ENCODE measurements at regions not wholly inside any gene's neighbourhood (a gene's known extent, or its start where the extent isn't known, plus 50 kb on each side); places are given as distances from the start of the nearest gene placed in this dataset.

DNA sequence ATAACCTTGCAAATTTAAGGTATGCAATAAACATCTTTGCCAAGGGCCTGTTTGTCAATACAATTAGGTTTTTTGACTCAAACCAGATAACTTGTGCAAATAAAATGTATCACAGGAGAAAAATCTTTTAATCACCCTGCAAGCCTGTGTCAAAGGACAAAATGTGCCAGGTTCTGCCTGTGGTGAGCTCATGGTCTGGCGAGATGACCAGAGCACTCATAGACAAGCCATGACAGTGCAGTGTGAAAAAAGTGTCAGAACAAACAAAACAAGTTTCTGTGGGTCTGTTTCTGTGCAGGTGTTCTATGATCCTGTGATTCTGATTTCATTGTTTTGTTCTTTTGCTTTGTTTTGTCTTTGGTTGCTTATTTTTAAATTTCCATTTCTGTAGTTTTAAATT, 847.2 kb downstream of the VRK1 start:
- TF ChIP-seq, protein P1, sequence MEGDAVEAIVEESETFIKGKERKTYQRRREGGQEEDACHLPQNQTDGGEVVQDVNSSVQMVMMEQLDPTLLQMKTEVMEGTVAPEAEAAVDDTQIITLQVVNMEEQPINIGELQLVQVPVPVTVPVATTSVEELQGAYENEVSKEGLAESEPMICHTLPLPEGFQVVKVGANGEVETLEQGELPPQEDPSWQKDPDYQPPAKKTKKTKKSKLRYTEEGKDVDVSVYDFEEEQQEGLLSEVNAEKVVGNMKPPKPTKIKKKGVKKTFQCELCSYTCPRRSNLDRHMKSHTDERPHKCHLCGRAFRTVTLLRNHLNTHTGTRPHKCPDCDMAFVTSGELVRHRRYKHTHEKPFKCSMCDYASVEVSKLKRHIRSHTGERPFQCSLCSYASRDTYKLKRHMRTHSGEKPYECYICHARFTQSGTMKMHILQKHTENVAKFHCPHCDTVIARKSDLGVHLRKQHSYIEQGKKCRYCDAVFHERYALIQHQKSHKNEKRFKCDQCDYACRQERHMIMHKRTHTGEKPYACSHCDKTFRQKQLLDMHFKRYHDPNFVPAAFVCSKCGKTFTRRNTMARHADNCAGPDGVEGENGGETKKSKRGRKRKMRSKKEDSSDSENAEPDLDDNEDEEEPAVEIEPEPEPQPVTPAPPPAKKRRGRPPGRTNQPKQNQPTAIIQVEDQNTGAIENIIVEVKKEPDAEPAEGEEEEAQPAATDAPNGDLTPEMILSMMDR (IDR thresholded peaks at IDR 0.05; ENCODE audit: low read depth, low read length) = no peak
- no peak for TF ChIP-seq POLR2A (IDR thresholded peaks at IDR 0.05; ENCODE audit: extremely low read depth, insufficient read length)
- TF ChIP-seq MYC (IDR thresholded peaks at IDR 0.05; ENCODE audit: low read depth, low read length) = no peak
- TF ChIP-seq, protein P2, sequence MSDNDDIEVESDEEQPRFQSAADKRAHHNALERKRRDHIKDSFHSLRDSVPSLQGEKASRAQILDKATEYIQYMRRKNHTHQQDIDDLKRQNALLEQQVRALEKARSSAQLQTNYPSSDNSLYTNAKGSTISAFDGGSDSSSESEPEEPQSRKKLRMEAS (IDR thresholded peaks at IDR 0.05; ENCODE audit: low read depth, low read length) = no peak

All from NB4 (cell line).